ENCODE measurements at regions not wholly inside any gene's neighbourhood (a gene's known extent, or its start where the extent isn't known, plus 50 kb on each side); places are given as distances from the start of the nearest gene placed in this dataset.
"Not testable (repeated sequence)": the region's sequence is repeated elsewhere in the genome, so short reads cannot be mapped to it uniquely, and the experiment has no call there.

- POLR2A ChIA-PET = no interaction called here
- CTCF ChIA-PET = no interaction called here
Observed at GRCh38 chr21:23099185-23099584, 2101.0 kb downstream of the NCAM2 start.

- ChIA-PET CTCF (no interaction called here), POLR2A (no interaction called here)
Observed at GRCh38 chr21:23101111-23101510, 2102.9 kb downstream of the NCAM2 start.

GRCh38 chr21:23108533-23108932 is 2110.3 kb downstream of the NCAM2 start:
- ChIA-PET CTCF (no interaction called here), POLR2A (no interaction called here)

GRCh38 chr21:23111070-23111600 is 2112.9 kb downstream of the NCAM2 start:
- CTCF ChIA-PET = no interaction called here
- POLR2A ChIA-PET = no interaction called here

- ChIA-PET POLR2A (no interaction called here), CTCF (no interaction called here)
Observed at GRCh38 chr21:23119491-23119890, 2121.3 kb downstream of the NCAM2 start.

- ChIA-PET POLR2A (no interaction called here), CTCF (no interaction called here)
Observed at GRCh38 chr21:23127973-23128372, 2129.8 kb downstream of the NCAM2 start.

GRCh38 chr21:23130308-23130707 is 2132.1 kb downstream of the NCAM2 start:
- ChIA-PET CTCF (no interaction called here), POLR2A (no interaction called here)

- ChIA-PET CTCF (no interaction called here), POLR2A (no interaction called here)
Observed at GRCh38 chr21:23131177-23131576, 2133.0 kb downstream of the NCAM2 start.

- POLR2A ChIA-PET = no interaction called here
- CTCF ChIA-PET = no interaction called here
Observed at GRCh38 chr21:23138797-23139196, 2140.6 kb downstream of the NCAM2 start.

GRCh38 chr21:23152130-23152529 is 2153.9 kb downstream of the NCAM2 start:
- CTCF ChIA-PET = no interaction called here
- POLR2A ChIA-PET = no interaction called here

GRCh38 chr21:23153842-23154241 is 2155.6 kb downstream of the NCAM2 start:
- CTCF ChIA-PET, POLR2A ChIA-PET: not testable (repeated sequence)

- CTCF ChIA-PET = no interaction called here
- POLR2A ChIA-PET = no interaction called here
Observed at GRCh38 chr21:23155281-23155680, 2157.1 kb downstream of the NCAM2 start.

GRCh38 chr21:23160914-23161313 is 2162.7 kb downstream of the NCAM2 start:
- ChIA-PET POLR2A (no interaction called here), CTCF (no interaction called here)

- POLR2A ChIA-PET = no interaction called here
- CTCF ChIA-PET = no interaction called here
Observed at GRCh38 chr21:23162198-23162946, 2164.2 kb downstream of the NCAM2 start.

All from activated CD8-positive, alpha-beta memory T cell treated with anti-CD3 and anti-CD28 coated beads for 36 hours (primary cell).